ENCODE measurements at regions not wholly inside any gene's neighbourhood (a gene's known extent, or its start where the extent isn't known, plus 50 kb on each side); places are given as distances from the start of the nearest gene placed in this dataset.

- TF ChIP-seq, protein P1, sequence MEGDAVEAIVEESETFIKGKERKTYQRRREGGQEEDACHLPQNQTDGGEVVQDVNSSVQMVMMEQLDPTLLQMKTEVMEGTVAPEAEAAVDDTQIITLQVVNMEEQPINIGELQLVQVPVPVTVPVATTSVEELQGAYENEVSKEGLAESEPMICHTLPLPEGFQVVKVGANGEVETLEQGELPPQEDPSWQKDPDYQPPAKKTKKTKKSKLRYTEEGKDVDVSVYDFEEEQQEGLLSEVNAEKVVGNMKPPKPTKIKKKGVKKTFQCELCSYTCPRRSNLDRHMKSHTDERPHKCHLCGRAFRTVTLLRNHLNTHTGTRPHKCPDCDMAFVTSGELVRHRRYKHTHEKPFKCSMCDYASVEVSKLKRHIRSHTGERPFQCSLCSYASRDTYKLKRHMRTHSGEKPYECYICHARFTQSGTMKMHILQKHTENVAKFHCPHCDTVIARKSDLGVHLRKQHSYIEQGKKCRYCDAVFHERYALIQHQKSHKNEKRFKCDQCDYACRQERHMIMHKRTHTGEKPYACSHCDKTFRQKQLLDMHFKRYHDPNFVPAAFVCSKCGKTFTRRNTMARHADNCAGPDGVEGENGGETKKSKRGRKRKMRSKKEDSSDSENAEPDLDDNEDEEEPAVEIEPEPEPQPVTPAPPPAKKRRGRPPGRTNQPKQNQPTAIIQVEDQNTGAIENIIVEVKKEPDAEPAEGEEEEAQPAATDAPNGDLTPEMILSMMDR (IDR thresholded peaks at IDR 0.05; ENCODE audit: insufficient read depth, missing control alignments): no peak
- DNase-seq (ENCODE audit: insufficient read length, low spot score) (no peak), FAIRE-seq (no peak)
Observed at GRCh38 chr3:963755-964154, 129.1 kb upstream of the CNTN6 start.

GRCh38 chr3:965826-966225 is 127.0 kb upstream of the CNTN6 start:
- no peak for FAIRE-seq
- TF ChIP-seq, protein P1 (IDR thresholded peaks at IDR 0.05; ENCODE audit: insufficient read depth, missing control alignments): no peak
- no peak for DNase-seq (ENCODE audit: insufficient read length, low spot score)

DNA sequence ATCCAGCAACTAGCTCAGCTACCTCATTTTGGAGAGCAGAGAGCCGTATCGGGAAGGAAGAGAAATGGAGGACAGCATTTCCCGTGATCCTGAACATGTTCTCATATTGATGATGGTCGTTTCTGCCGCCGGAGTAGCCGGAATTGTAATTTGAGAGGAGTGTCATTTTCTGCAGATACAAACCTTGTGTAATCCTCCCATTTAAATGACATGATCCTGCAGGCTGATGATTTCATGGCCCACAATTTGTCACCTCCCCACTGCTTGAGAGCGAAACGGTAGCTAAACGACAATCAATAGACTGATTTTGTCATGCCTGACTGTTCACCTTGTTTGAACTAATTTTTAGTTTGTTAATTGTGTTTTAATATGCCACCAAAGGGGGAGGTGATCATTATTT is 126.5 kb upstream of the CNTN6 start:
- TF ChIP-seq, protein P1 (IDR thresholded peaks at IDR 0.05; ENCODE audit: insufficient read depth, missing control alignments): no peak
- no peak for DNase-seq (ENCODE audit: insufficient read length, low spot score)
- no peak for FAIRE-seq

DNA sequence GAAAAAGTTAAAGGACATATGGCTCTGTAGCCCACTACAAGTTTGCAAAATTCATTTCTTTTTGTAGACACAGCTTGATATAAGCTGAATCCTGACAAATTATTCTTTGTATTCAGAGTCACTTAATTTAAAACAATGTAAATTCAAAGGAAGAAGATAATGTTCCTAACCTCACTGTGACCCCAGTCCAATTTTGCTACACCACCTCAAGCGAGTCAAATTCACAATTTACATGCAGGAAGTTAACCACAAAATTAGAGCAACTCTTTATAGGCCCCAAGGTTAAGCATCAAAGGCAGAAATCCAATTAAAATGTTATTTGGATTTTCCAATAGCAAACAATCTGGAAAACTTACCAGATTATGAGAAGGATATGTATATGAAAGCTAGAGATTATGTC is 119.5 kb upstream of the CNTN6 start:
- TF ChIP-seq, protein P1 (IDR thresholded peaks at IDR 0.05; ENCODE audit: insufficient read depth, missing control alignments): no peak
- no peak for FAIRE-seq
- no peak for DNase-seq (ENCODE audit: insufficient read length, low spot score)

- TF ChIP-seq, protein P1 (IDR thresholded peaks at IDR 0.05; ENCODE audit: insufficient read depth, missing control alignments): no peak
- DNase-seq (ENCODE audit: insufficient read length, low spot score) (no peak), FAIRE-seq (no peak)
Observed at GRCh38 chr3:976006-976405, 116.8 kb upstream of the CNTN6 start.

DNA sequence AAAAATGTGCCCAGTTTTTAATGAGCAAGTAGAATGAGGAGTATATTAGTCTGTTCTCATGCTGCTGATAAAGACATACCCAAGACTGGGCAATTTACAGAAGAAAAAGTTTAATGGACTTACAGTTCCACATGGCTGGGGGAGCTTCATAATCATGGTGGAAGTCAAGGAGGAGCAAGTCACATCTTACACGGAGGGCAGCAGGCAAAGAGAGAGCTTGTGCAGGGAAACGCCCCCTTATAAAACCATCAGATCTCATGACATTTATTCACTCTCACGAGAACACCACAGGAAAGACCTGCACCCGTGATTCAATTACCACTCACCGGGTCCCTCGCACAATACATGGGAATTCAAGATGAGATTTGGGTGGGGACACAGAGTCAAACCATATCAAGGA is 111.7 kb upstream of the CNTN6 start:
- DNase-seq (ENCODE audit: insufficient read length, low spot score) (no peak), FAIRE-seq (no peak)
- TF ChIP-seq, protein P1 (IDR thresholded peaks at IDR 0.05; ENCODE audit: insufficient read depth, missing control alignments): no peak

GRCh38 chr3:988785-989184 is 104.0 kb upstream of the CNTN6 start:
- TF ChIP-seq, protein P1 (IDR thresholded peaks at IDR 0.05; ENCODE audit: insufficient read depth, missing control alignments): no peak
- DNase-seq (ENCODE audit: insufficient read length, low spot score): no peak
- FAIRE-seq: no peak

Data from D721Med (cell line).